K562 (cell line): ENCODE measurements at regions not wholly inside any gene's neighbourhood (a gene's known extent, or its start where the extent isn't known, plus 50 kb on each side); places are given as distances from the start of the nearest gene placed in this dataset.

Experiments used
- ATAC-seq: fragments of 200-7000 bp; cut with Tn5 transposase; 3 replicates; pipeline ENCODE4 v1.9.1; 2020; ENCODE audit warnings: moderate library complexity
- BruUV-seq: library from RNA; stranded (reverse); fragments of 400-500 nt; replicated peaks from 2 replicates; lab custom pipeline; 2021; lab: Mats Ljungman, UMichigan
- CTCF ChIA-PET: fragments of 300-600 bp; formaldehyde crosslinking; extraction: SDS; loops from one replicate; lab custom pipeline; 2021; ENCODE audit warnings: low intra/inter-chr PET ratio; lab: Yijun Ruan, JAX
- POLR2A ChIA-PET: fragments of 300-600, 350-650 bp; sonication (Branson Sonifier 250); formaldehyde crosslinking; extraction: SDS; loops from one replicate; lab custom pipeline; 2021; ENCODE audit warnings: antibody characterized with exemption, inconsistent platforms; lab: Yijun Ruan, JAX
- DNase-seq, 4 experiments: peaks; one replicate each; pipeline versions ENCODE4 v3.0.0 to v3.0.0-alpha.2; 2011 to 2018; ENCODE audit warnings: low spot score in 3 of 4, mixed read lengths in 3 of 4; ENCODE audit errors: extremely low read depth in 1 of 4
- FAIRE-seq: peaks from 2 replicates; lab custom pipeline; 2011; peaks lifted over from hg19 to GRCh38; lab: Jason Lieb, UNC
- H2AFZ ChIP-seq: 2 replicates; pipeline ENCODE4 v1.6.0; 2011; ENCODE audit warnings: low read depth, low read length, control low read depth, inconsistent platforms
- H3K27ac ChIP-seq: fragments of 200-600 bp; 3 replicates; pipeline ENCODE4 v1.8.0; 2011; ENCODE audit warnings: low read depth, mild to moderate bottlenecking, control low read depth, inconsistent platforms, low read length, moderate library complexity, mixed read lengths; ENCODE audit errors: extremely low read depth
- H3K27me3 ChIP-seq, 2 experiments: fragments of 300-600 bp in 1 of 2; 2 replicates in 1 of 2; 3 replicates in 1 of 2; pipeline versions ENCODE4 v1.6.0 to v1.8.0; 2011; ENCODE audit warnings: inconsistent platforms in 2 of 2, low read length in 2 of 2, mild to moderate bottlenecking in 1 of 2, mixed read lengths in 1 of 2, moderate library complexity in 1 of 2; ENCODE audit not compliant: control insufficient read depth in 2 of 2, insufficient read depth in 2 of 2
- H3K36me3 ChIP-seq: fragments of 300-600 bp; 3 replicates; pipeline ENCODE4 v1.8.0; 2011; ENCODE audit warnings: mild to moderate bottlenecking, low read length, inconsistent platforms; ENCODE audit not compliant: control insufficient read depth, insufficient read depth
- H3K4me1 ChIP-seq, 2 experiments: fragments of 200-600 bp in 1 of 2; replicated peaks in 1 of 2; 2 replicates in 1 of 2; 3 replicates in 1 of 2; pipeline versions ENCODE4 v1.5.1 to v1.8.0; 2011; ENCODE audit warnings: inconsistent platforms in 2 of 2, low read length in 2 of 2, mild to moderate bottlenecking in 1 of 2, mixed read lengths in 1 of 2, moderate library complexity in 1 of 2; ENCODE audit not compliant: control insufficient read depth in 2 of 2, insufficient read depth in 2 of 2
- H3K4me2 ChIP-seq: 2 replicates; pipeline ENCODE4 v1.6.1; 2011; ENCODE audit warnings: low read length, control low read depth, inconsistent platforms, mixed read lengths; ENCODE audit not compliant: insufficient read depth
- H3K4me3 ChIP-seq: fragments of 200-600 bp; sonication (generic), shearing (Covaris generic); 2 replicates; pipeline ENCODE4 v1.5.1; 2016; ENCODE audit warnings: control low read depth, inconsistent platforms
- H3K79me2 ChIP-seq: fragments of 200-600 bp; 3 replicates; pipeline ENCODE4 v1.8.0; 2011; ENCODE audit warnings: low read length, inconsistent platforms; ENCODE audit not compliant: control insufficient read depth, insufficient read depth
- H3K9ac ChIP-seq, 2 experiments: 2 replicates each; pipeline versions ENCODE4 v1.6.0 to v1.6.1; 2011; ENCODE audit warnings: low read depth in 2 of 2, low read length in 2 of 2, control low read depth in 1 of 2, inconsistent platforms in 1 of 2, mild to moderate bottlenecking in 1 of 2, mixed read lengths in 1 of 2; ENCODE audit not compliant: insufficient read depth in 1 of 2
- H3K9me1 ChIP-seq: one replicate; pipeline ENCODE4 v1.6.0; 2011; ENCODE audit warnings: inconsistent platforms, mild to moderate bottlenecking, low read length, moderate library complexity; ENCODE audit not compliant: control insufficient read depth, insufficient read depth
- H3K9me3 ChIP-seq: replicated peaks from 2 replicates; pipeline ENCODE4 v1.5.1; 2011; ENCODE audit warnings: low read depth, low read length, inconsistent platforms; ENCODE audit not compliant: control insufficient read depth, insufficient read depth
- H4K20me1 ChIP-seq: replicated peaks from 2 replicates; pipeline ENCODE4 v1.6.1; 2011; ENCODE audit warnings: low read length, inconsistent platforms, mixed read lengths; ENCODE audit not compliant: control insufficient read depth, insufficient read depth
- ARID2 ChIP-seq: fragments of 450-650 bp; IDR thresholded peaks from 2 replicates; pipeline ENCODE4 v1.6.1; 2017; ENCODE audit warnings: antibody characterized with exemption, mild to moderate bottlenecking
- ATF1 ChIP-seq, 2 experiments: fragments of 450-650 bp in 1 of 2; IDR thresholded peaks; 2 replicates each; pipeline ENCODE4 v1.6.1; 2016; ENCODE audit warnings: missing compliant biosample characterization in 1 of 2, missing genetic modification characterization in 1 of 2
- ATF3 ChIP-seq, 2 experiments: fragments of 450-650 bp in 1 of 2; sonication (generic) in 1 of 2; formaldehyde crosslinking in 1 of 2; IDR thresholded peaks in 1 of 2; conservative IDR thresholded peaks in 1 of 2; 2 replicates each; pipeline versions ENCODE4 v1.6.1 to v1.8.1; 2016 to 2023; ENCODE audit warnings: mild to moderate bottlenecking in 2 of 2, moderate library complexity in 2 of 2, inconsistent platforms in 1 of 2, missing genetic modification reagents in 1 of 2
- ELF4 ChIP-seq: fragments of 450-650 bp; formaldehyde crosslinking; IDR thresholded peaks from 2 replicates; pipeline ENCODE4 v1.4.0; 2022; ENCODE audit warnings: missing genetic modification characterization
- FOS ChIP-seq: IDR thresholded peaks from 3 replicates; pipeline ENCODE4 v1.6.1; 2011; ENCODE audit not compliant: insufficient read length; ENCODE audit errors: extremely low read depth
- FOXP4 ChIP-seq: sonication (generic); formaldehyde crosslinking; IDR thresholded peaks from 2 replicates; pipeline ENCODE4 v1.8.0; 2022; ENCODE audit warnings: mild to moderate bottlenecking, missing genetic modification reagents, borderline replicate concordance
- FUS ChIP-seq: fragments of 200-400 bp; formaldehyde crosslinking; optimal IDR thresholded peaks from 2 replicates; pipeline ENCODE3; 2017; ENCODE audit warnings: low read depth, low read length
- MTA3 ChIP-seq: fragments of 450-650 bp; formaldehyde crosslinking; IDR thresholded peaks from 2 replicates; pipeline ENCODE4 v1.6.1; 2017; ENCODE audit warnings: mild to moderate bottlenecking, borderline replicate concordance
- NFATC3 ChIP-seq: fragments of 450-650 bp; IDR thresholded peaks from 2 replicates; pipeline ENCODE4 v1.6.1; 2017; ENCODE audit warnings: mild to moderate bottlenecking
- PTBP1 ChIP-seq: fragments of 200-400 bp; formaldehyde crosslinking; IDR thresholded peaks from 2 replicates; pipeline ENCODE4 v1.6.1; 2017; ENCODE audit warnings: low read depth, low read length
- SLC30A9 ChIP-seq: fragments of 250-450 bp; sonication (Bioruptor Pico); IDR thresholded peaks from 2 replicates; pipeline ENCODE4 v1.8.0; 2022; ENCODE audit warnings: mild to moderate bottlenecking, moderate library complexity
- SRF ChIP-seq, 2 experiments: fragments of 250-450, 450-650 bp in 1 of 2; sonication (Bioruptor Pico) in 1 of 2; sonication (generic) in 1 of 2; formaldehyde crosslinking; IDR thresholded peaks; 2 replicates each; pipeline versions ENCODE4 v1.5.0 to v1.5.1; 2020 to 2022; ENCODE audit warnings: mild to moderate bottlenecking in 1 of 2, missing genetic modification reagents in 1 of 2
- SRSF3 ChIP-seq: fragments of 200-400 bp; formaldehyde crosslinking; IDR thresholded peaks from 2 replicates; pipeline ENCODE4 v1.6.1; 2016; ENCODE audit warnings: mild to moderate bottlenecking, low read length, moderate library complexity; ENCODE audit not compliant: insufficient read depth
- STAG1 ChIP-seq: sonication (generic); formaldehyde crosslinking; IDR thresholded peaks from 2 replicates; pipeline ENCODE4 v1.5.0; 2020; ENCODE audit warnings: missing genetic modification reagents, borderline replicate concordance
- TRIM25 ChIP-seq: fragments of 450-650 bp; IDR thresholded peaks from 2 replicates; pipeline ENCODE4 v1.7.0; 2016; ENCODE audit warnings: borderline replicate concordance
- ZNF707 ChIP-seq: fragments of 250-450 bp; sonication (Bioruptor Pico); conservative IDR thresholded peaks from 2 replicates; pipeline ENCODE4 v1.8.0; 2022; ENCODE audit warnings: inconsistent platforms, mild to moderate bottlenecking, moderate library complexity
- ZSCAN32 ChIP-seq: fragments of 450-650 bp; formaldehyde crosslinking; IDR thresholded peaks from 2 replicates; pipeline ENCODE4 v1.4.0; 2020; ENCODE audit warnings: mild to moderate bottlenecking, moderate library complexity
- WGBS: fragments of 100-300 bp; shearing (Covaris generic); methylation state at CpG from one replicate; pipeline ENCODE4 v1.1.6; 2016; ENCODE audit warnings: low coverage, mixed read lengths; ENCODE audit not compliant: insufficient coverage; ENCODE audit errors: missing lambda C conversion rate; 5-methylcytosine and 5-hydroxymethylcytosine counted together
- in situ Hi-C: fragments of 300-500 bp; cut with MboI; formaldehyde crosslinking; loops from 4 replicates; pipeline ENCODE4 v1.15.0; 2018; ENCODE audit warnings: inconsistent platforms, mixed read lengths
- intact Hi-C: fragments of 100-400 bp; cut with micrococcal nuclease; formaldehyde crosslinking; loops from 2 replicates; pipeline ENCODE4 v1.14.2; 2022
- TF ChIP-seq, protein P1 (sequence below): IDR thresholded peaks from 3 replicates; pipeline ENCODE4 v1.6.1; 2011; ENCODE audit warnings: borderline replicate concordance, mild to moderate bottlenecking; ENCODE audit not compliant: insufficient read length, insufficient read depth

DNA sequence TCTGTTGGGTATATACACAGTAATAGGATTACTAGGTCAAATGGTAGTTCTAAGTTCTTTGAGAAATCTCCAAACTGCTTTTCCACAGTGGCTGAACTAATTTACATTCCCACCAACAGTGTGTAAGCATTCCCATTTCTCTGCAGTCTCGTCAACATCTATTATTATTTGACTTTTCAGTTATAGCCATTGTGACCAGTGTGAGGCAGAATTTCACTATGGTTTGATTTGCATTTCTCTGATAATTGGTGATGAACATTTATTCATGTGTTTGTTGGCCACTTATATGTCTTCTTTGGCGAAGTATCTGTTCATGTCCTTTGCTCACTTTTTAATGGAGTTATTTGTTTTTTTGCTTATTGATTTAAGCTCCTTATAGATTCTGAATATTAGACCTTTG is 596.2 kb upstream of the DAB2 start:
- Histone ChIP-seq H3K36me3 (no peaks in the 10 kb centered on the region), H3K9me1 (no peaks in the 10 kb centered on the region), H3K4me2 (no peak overlapping the region), H3K27ac (no peak overlapping the region), H4K20me1 (no peaks in the 10 kb centered on the region), H3K4me1 (no peaks in the 10 kb centered on the region), H3K79me2 (no peaks in the 10 kb centered on the region), H3K27me3 (no peaks in the 10 kb centered on the region), H3K9ac (no peak overlapping the region), H2AFZ (no peak overlapping the region), H3K9me3 (no peaks in the 10 kb centered on the region), H3K4me3 (no peak overlapping the region)
- TF ChIP-seq SLC30A9 (CRISPR knock-in tag): no peak
- TF ChIP-seq, protein P1, sequence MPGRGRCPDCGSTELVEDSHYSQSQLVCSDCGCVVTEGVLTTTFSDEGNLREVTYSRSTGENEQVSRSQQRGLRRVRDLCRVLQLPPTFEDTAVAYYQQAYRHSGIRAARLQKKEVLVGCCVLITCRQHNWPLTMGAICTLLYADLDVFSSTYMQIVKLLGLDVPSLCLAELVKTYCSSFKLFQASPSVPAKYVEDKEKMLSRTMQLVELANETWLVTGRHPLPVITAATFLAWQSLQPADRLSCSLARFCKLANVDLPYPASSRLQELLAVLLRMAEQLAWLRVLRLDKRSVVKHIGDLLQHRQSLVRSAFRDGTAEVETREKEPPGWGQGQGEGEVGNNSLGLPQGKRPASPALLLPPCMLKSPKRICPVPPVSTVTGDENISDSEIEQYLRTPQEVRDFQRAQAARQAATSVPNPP: no peak
- no peak for TF ChIP-seq FUS
- no peak for TF ChIP-seq TRIM25
- no peak for TF ChIP-seq ZNF707
- no peak for TF ChIP-seq ZSCAN32
- no peak for TF ChIP-seq PTBP1
- TF ChIP-seq SRF (CRISPR knock-in tag; IDR thresholded peaks at IDR 0.05): no peak
- no peak for TF ChIP-seq ELF4 (CRISPR knock-in tag)
- TF ChIP-seq FOS: no peak
- TF ChIP-seq MTA3: no peak
- TF ChIP-seq STAG1: no peak
- TF ChIP-seq SRSF3: no peak
- no peak for TF ChIP-seq NFATC3
- no peak for TF ChIP-seq FOXP4 (CRISPR knock-in tag)
- no peak for TF ChIP-seq ARID2
- no peak for TF ChIP-seq ATF1 (CRISPR knock-in tag; IDR thresholded peaks at IDR 0.05)
- TF ChIP-seq ATF1 (tag; IDR thresholded peaks at IDR 0.05): no peak
- no peak for TF ChIP-seq ATF3 (IDR thresholded peaks at IDR 0.05)
- no peak for TF ChIP-seq ATF3 (CRISPR knock-in tag; conservative IDR thresholded peaks at IDR 0.05)
- ChIA-PET CTCF (no interaction called here), POLR2A (no interaction called here)
- no peak for ATAC-seq
- in situ Hi-C loops (no loop called here), intact Hi-C loops (no loop called here)
- DNase-seq: no peak
- 0% methylated on average over 2 of the region's 2 CpGs for WGBS
- no peak for FAIRE-seq
- BruUV-seq: no TSS peak
